ENCODE measurements at regions not wholly inside any gene's neighbourhood (a gene's known extent, or its start where the extent isn't known, plus 50 kb on each side); places are given as distances from the start of the nearest gene placed in this dataset.

GRCh38 chr18:51300912-51301311 is 103.4 kb upstream of the MEX3C start:
- TF ChIP-seq EZH2 (IDR thresholded peaks at IDR 0.05) (no peak), FOXP2 (optimal IDR thresholded peaks at IDR 0.05; ENCODE audit: control extremely low read depth, extremely low read length, insufficient read depth) (no peak), POLR2AphosphoS5 (IDR thresholded peaks at IDR 0.05; ENCODE audit: borderline replicate concordance, low read depth, low read length) (no peak)
